ENCODE measurements at regions not wholly inside any gene's neighbourhood (a gene's known extent, or its start where the extent isn't known, plus 50 kb on each side); places are given as distances from the start of the nearest gene placed in this dataset.

DNA sequence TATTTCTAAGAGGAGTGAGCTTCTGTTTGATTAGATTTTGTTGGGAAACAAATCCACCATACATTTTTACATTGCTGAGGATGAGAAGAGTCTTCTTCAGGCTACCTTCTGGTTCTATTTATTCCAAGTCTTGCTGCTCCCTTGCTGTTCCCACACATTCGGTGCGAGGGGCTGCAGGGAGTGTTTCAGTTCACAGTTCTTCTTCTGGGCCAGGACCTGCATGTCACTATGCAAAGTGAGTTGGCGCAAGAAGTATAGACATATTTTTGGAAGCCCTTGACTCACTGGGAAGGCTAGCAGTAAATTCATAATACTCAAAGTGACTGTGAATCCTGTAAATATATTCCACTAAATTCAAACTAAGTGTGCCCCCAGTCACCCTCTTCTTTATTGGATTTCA lies 657.9 kb downstream of the TAF11L14 start:
- no peak for TF ChIP-seq ZNF560 (tag by site-specific recombination; IDR thresholded peaks at IDR 0.05; ENCODE audit: borderline replicate concordance)
- no peak for TF ChIP-seq TCF7L2 (IDR thresholded peaks at IDR 0.05; ENCODE audit: borderline replicate concordance, low read depth, low read length)
- no peak for TF ChIP-seq INSM2 (tag by site-specific recombination; IDR thresholded peaks at IDR 0.05)
- TF ChIP-seq CTCF (tag by site-specific recombination; IDR thresholded peaks at IDR 0.05): no peak
- TF ChIP-seq ZNF133 (tag by site-specific recombination; IDR thresholded peaks at IDR 0.05): no peak
- no peak for TF ChIP-seq ZNF76 (tag by site-specific recombination; IDR thresholded peaks at IDR 0.05; ENCODE audit: borderline replicate concordance, low read depth)
- TF ChIP-seq ZNF350 (tag by site-specific recombination; IDR thresholded peaks at IDR 0.05): no peak
- TF ChIP-seq ZNF146 (tag by site-specific recombination; IDR thresholded peaks at IDR 0.05): no peak
- TF ChIP-seq ZNF449 (tag by site-specific recombination; IDR thresholded peaks at IDR 0.05): no peak
- TF ChIP-seq ZFP37 (tag by site-specific recombination; IDR thresholded peaks at IDR 0.05): no peak
- TF ChIP-seq ZNF19 (tag by site-specific recombination; IDR thresholded peaks at IDR 0.05; ENCODE audit: low read depth): no peak

All from HEK293 (cell line).